ENCODE measurements at regions not wholly inside any gene's neighbourhood (a gene's known extent, or its start where the extent isn't known, plus 50 kb on each side); places are given as distances from the start of the nearest gene placed in this dataset.

DNA sequence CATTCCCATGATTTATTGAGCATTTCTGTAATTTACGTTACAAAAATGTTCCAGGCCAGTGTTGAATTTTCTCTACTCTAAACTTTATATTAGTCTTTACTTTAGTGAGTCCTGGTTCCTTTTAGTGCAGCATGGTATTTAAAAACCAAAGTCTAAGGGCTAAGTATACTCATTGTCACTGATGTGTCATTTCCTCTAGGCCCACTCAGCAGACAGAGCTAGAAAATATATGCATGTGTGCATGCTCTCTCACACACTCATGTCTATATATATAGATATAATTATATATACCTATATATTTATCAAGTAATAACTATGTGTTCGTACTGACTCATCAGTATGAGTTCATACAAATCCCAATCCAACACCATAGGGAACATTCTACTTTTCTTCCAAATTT, 132.5 kb upstream of the SLC8A1 start:
- no peak overlapping the region for H4K12ac ChIP-seq (ENCODE audit: low read depth, low read length)
- WGBS (ENCODE audit: extremely low coverage, insufficient coverage, insufficient read length): no CpG with 5 or more reads among the region's 2 CpGs
- no peak overlapping the region for H4K8ac ChIP-seq (ENCODE audit: low read depth, low read length)
- H3K36me3 ChIP-seq (ENCODE audit: control insufficient read depth in 1 of 2, insufficient read depth in 2 of 2, low read length in 2 of 2): no peaks in the 10 kb centered on the region
- no peak overlapping the region for H3K23ac ChIP-seq (ENCODE audit: low read length)
- no peaks in the 10 kb centered on the region for H3K27me3 ChIP-seq (ENCODE audit: insufficient read depth, low read length)
- no peak for DNase-seq
- H3K27ac ChIP-seq (ENCODE audit: low read depth, low read length): no peak overlapping the region
- no peak overlapping the region for H3K14ac ChIP-seq (ENCODE audit: low read length)
- no peaks in the 10 kb centered on the region for H3K79me2 ChIP-seq (ENCODE audit: control insufficient read depth, insufficient read depth, low read length, poor library complexity)
- no peak overlapping the region for H3K9ac ChIP-seq (ENCODE audit: low read length)
- no peak overlapping the region for H3K4me2 ChIP-seq (ENCODE audit: low read length)
- no peak overlapping the region for H3K4me3 ChIP-seq (ENCODE audit: low read depth, low read length)
- H2BK5ac ChIP-seq (ENCODE audit: low read depth, low read length, poor library complexity): no peak overlapping the region
- no peak overlapping the region for H3K4ac ChIP-seq (ENCODE audit: low read depth, low read length)
- H2AFZ ChIP-seq (ENCODE audit: insufficient read depth, low read length, poor library complexity): no peak overlapping the region
- no peak overlapping the region for H2AK5ac ChIP-seq (ENCODE audit: low read length)
- H4K91ac ChIP-seq (ENCODE audit: low read depth, low read length): no peak overlapping the region
- no peak overlapping the region for H3K18ac ChIP-seq (ENCODE audit: low read length)
- no peaks in the 10 kb centered on the region for H3K4me1 ChIP-seq (ENCODE audit: control insufficient read depth in 1 of 2, insufficient read depth in 2 of 2, low read length in 2 of 2)
- no peaks in the 10 kb centered on the region for H3K9me3 ChIP-seq (ENCODE audit: insufficient read depth, low read depth, low read length)
- no peak overlapping the region for H2BK120ac ChIP-seq (ENCODE audit: insufficient read depth, low read length, poor library complexity)
- no peaks in the 10 kb centered on the region for H3K79me1 ChIP-seq (ENCODE audit: low read length)
- no peak overlapping the region for H2BK12ac ChIP-seq (ENCODE audit: low read length)

DNA sequence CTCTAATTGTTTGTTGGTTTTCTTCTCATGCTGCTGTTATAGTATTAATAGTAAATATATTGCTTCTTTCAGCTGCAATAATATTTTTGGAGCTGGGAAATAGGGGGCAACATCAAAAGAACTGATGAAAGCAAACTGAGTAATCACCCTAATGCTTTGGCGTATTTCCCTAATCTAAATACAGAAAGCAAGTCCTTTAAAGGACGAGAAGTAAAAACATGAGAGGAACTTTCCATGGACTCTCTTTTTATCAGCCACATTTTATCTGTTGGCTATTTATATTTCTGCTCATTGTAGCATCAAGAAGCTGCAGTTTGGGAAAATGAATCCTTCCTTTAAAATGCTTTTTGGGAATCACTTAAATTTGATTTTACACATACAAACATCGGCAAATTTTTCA, 139.9 kb upstream of the SLC8A1 start:
- H3K27me3 ChIP-seq (ENCODE audit: insufficient read depth, low read length): no peaks in the 10 kb centered on the region
- H3K27ac ChIP-seq (ENCODE audit: low read depth, low read length): no peak overlapping the region
- no peak overlapping the region for H3K14ac ChIP-seq (ENCODE audit: low read length)
- H3K4me2 ChIP-seq (ENCODE audit: low read length): no peak overlapping the region
- H2AFZ ChIP-seq (ENCODE audit: insufficient read depth, low read length, poor library complexity): no peak overlapping the region
- no peak overlapping the region for H3K4ac ChIP-seq (ENCODE audit: low read depth, low read length)
- no peaks in the 10 kb centered on the region for H3K36me3 ChIP-seq (ENCODE audit: control insufficient read depth in 1 of 2, insufficient read depth in 2 of 2, low read length in 2 of 2)
- no peaks in the 10 kb centered on the region for H3K9me3 ChIP-seq (ENCODE audit: insufficient read depth, low read depth, low read length)
- H3K79me1 ChIP-seq (ENCODE audit: low read length): no peaks in the 10 kb centered on the region
- no peaks in the 10 kb centered on the region for H3K4me1 ChIP-seq (ENCODE audit: control insufficient read depth in 1 of 2, insufficient read depth in 2 of 2, low read length in 2 of 2)
- H4K8ac ChIP-seq (ENCODE audit: low read depth, low read length): no peak overlapping the region
- no peak overlapping the region for H3K23ac ChIP-seq (ENCODE audit: low read length)
- no peak overlapping the region for H4K91ac ChIP-seq (ENCODE audit: low read depth, low read length)
- H2BK120ac ChIP-seq (ENCODE audit: insufficient read depth, low read length, poor library complexity): no peak overlapping the region
- H3K79me2 ChIP-seq (ENCODE audit: control insufficient read depth, insufficient read depth, low read length, poor library complexity): no peaks in the 10 kb centered on the region
- H3K9ac ChIP-seq (ENCODE audit: low read length): no peak overlapping the region
- H2BK5ac ChIP-seq (ENCODE audit: low read depth, low read length, poor library complexity): no peak overlapping the region
- no peak overlapping the region for H2BK12ac ChIP-seq (ENCODE audit: low read length)
- H3K4me3 ChIP-seq (ENCODE audit: low read depth, low read length): no peak overlapping the region
- H3K18ac ChIP-seq (ENCODE audit: low read length): no peak overlapping the region
- no peak overlapping the region for H2AK5ac ChIP-seq (ENCODE audit: low read length)
- DNase-seq: no peak
- no peak overlapping the region for H4K12ac ChIP-seq (ENCODE audit: low read depth, low read length)
- WGBS (ENCODE audit: extremely low coverage, insufficient coverage, insufficient read length): no CpG with 5 or more reads among the region's 3 CpGs

GRCh38 chr2:40592218-40592617, 140.3 kb upstream of the SLC8A1 start:
- Histone ChIP-seq H3K27ac (ENCODE audit: low read depth, low read length) (no peak overlapping the region), H3K36me3 (ENCODE audit: control insufficient read depth in 1 of 2, insufficient read depth in 2 of 2, low read length in 2 of 2) (no peaks in the 10 kb centered on the region), H2BK5ac (ENCODE audit: low read depth, low read length, poor library complexity) (no peak overlapping the region), H4K12ac (ENCODE audit: low read depth, low read length) (no peak overlapping the region), H3K14ac (ENCODE audit: low read length) (no peak overlapping the region), H3K18ac (ENCODE audit: low read length) (no peak overlapping the region), H4K8ac (ENCODE audit: low read depth, low read length) (no peak overlapping the region), H4K91ac (ENCODE audit: low read depth, low read length) (no peak overlapping the region), H3K9me3 (ENCODE audit: insufficient read depth, low read depth, low read length) (no peaks in the 10 kb centered on the region), H3K79me2 (ENCODE audit: control insufficient read depth, insufficient read depth, low read length, poor library complexity) (no peaks in the 10 kb centered on the region), H3K4me1 (ENCODE audit: control insufficient read depth in 1 of 2, insufficient read depth in 2 of 2, low read length in 2 of 2) (no peaks in the 10 kb centered on the region), H3K27me3 (ENCODE audit: insufficient read depth, low read length) (no peaks in the 10 kb centered on the region), H3K79me1 (ENCODE audit: low read length) (no peaks in the 10 kb centered on the region), H2AFZ (ENCODE audit: insufficient read depth, low read length, poor library complexity) (no peak overlapping the region), H3K4me2 (ENCODE audit: low read length) (no peak overlapping the region), H2AK5ac (ENCODE audit: low read length) (no peak overlapping the region), H3K23ac (ENCODE audit: low read length) (no peak overlapping the region), H3K4ac (ENCODE audit: low read depth, low read length) (no peak overlapping the region), H2BK12ac (ENCODE audit: low read length) (no peak overlapping the region), H3K4me3 (ENCODE audit: low read depth, low read length) (no peak overlapping the region), H3K9ac (ENCODE audit: low read length) (no peak overlapping the region), H2BK120ac (ENCODE audit: insufficient read depth, low read length, poor library complexity) (no peak overlapping the region)
- no peak for DNase-seq
- no CpG with 5 or more reads among the region's 2 CpGs for WGBS (ENCODE audit: extremely low coverage, insufficient coverage, insufficient read length)

- Histone ChIP-seq H2BK5ac (ENCODE audit: low read depth, low read length, poor library complexity) (no peak overlapping the region), H3K27me3 (ENCODE audit: insufficient read depth, low read length) (no peaks in the 10 kb centered on the region), H2BK120ac (ENCODE audit: insufficient read depth, low read length, poor library complexity) (no peak overlapping the region), H3K79me2 (ENCODE audit: control insufficient read depth, insufficient read depth, low read length, poor library complexity) (no peaks in the 10 kb centered on the region), H3K4me1 (ENCODE audit: control insufficient read depth in 1 of 2, insufficient read depth in 2 of 2, low read length in 2 of 2) (no peaks in the 10 kb centered on the region), H3K79me1 (ENCODE audit: low read length) (no peaks in the 10 kb centered on the region), H4K12ac (ENCODE audit: low read depth, low read length) (no peak overlapping the region), H4K91ac (ENCODE audit: low read depth, low read length) (no peak overlapping the region), H3K4me2 (ENCODE audit: low read length) (no peak overlapping the region), H3K27ac (ENCODE audit: low read depth, low read length) (no peak overlapping the region), H3K4ac (ENCODE audit: low read depth, low read length) (no peak overlapping the region), H2AFZ (ENCODE audit: insufficient read depth, low read length, poor library complexity) (no peak overlapping the region), H3K9ac (ENCODE audit: low read length) (no peak overlapping the region), H3K14ac (ENCODE audit: low read length) (no peak overlapping the region), H3K36me3 (ENCODE audit: control insufficient read depth in 1 of 2, insufficient read depth in 2 of 2, low read length in 2 of 2) (no peaks in the 10 kb centered on the region), H2BK12ac (ENCODE audit: low read length) (no peak overlapping the region), H2AK5ac (ENCODE audit: low read length) (no peak overlapping the region), H3K9me3 (ENCODE audit: insufficient read depth, low read depth, low read length) (no peaks in the 10 kb centered on the region), H4K8ac (ENCODE audit: low read depth, low read length) (no peak overlapping the region), H3K4me3 (ENCODE audit: low read depth, low read length) (no peak overlapping the region), H3K23ac (ENCODE audit: low read length) (no peak overlapping the region), H3K18ac (ENCODE audit: low read length) (no peak overlapping the region)
- WGBS (ENCODE audit: extremely low coverage, insufficient coverage, insufficient read length): no CpG with 5 or more reads among the region's 4 CpGs
- peak; percentile 8 to 27 for DNase-seq
Observed at GRCh38 chr2:40606862-40607261, 155.0 kb upstream of the SLC8A1 start.

Data from trophoblast cell (in vitro differentiated cells and primary cell).